RWPE2 (cell line): ENCODE measurements at regions not wholly inside any gene's neighbourhood (a gene's known extent, or its start where the extent isn't known, plus 50 kb on each side); places are given as distances from the start of the nearest gene placed in this dataset.

Experiments
- ATAC-seq: fragments of 200-7000 bp; cut with Tn5 transposase; 3 replicates; pipeline ENCODE4 v1.9.1; 2021; ENCODE audit warnings: low read depth
- DNase-seq: peaks from one replicate; pipeline ENCODE4 v3.0.0-alpha.2; 2020; ENCODE audit warnings: low spot score
- H3K27ac ChIP-seq: fragments of 450-650 bp; 2 replicates; pipeline ENCODE4 v1.5.1; 2017; ENCODE audit warnings: mild to moderate bottlenecking; ENCODE audit not compliant: poor library complexity, severe bottlenecking
- H3K27me3 ChIP-seq: fragments of 250-450 bp; sonication (Bioruptor Pico); 2 replicates; pipeline ENCODE4 v1.5.1; 2021; ENCODE audit warnings: mild to moderate bottlenecking, moderate library complexity; ENCODE audit not compliant: insufficient read depth, poor library complexity, severe bottlenecking
- H3K36me3 ChIP-seq: fragments of 250-450 bp; sonication (Bioruptor Pico); 2 replicates; pipeline ENCODE4 v1.5.1; 2020; ENCODE audit warnings: low read depth, mild to moderate bottlenecking, moderate library complexity
- H3K4me1 ChIP-seq: fragments of 250-450 bp; sonication (Bioruptor Pico); 2 replicates; pipeline ENCODE4 v1.5.1; 2021; ENCODE audit warnings: mild to moderate bottlenecking, moderate library complexity; ENCODE audit not compliant: insufficient read depth, poor library complexity, severe bottlenecking
- H3K4me3 ChIP-seq: fragments of 250-450 bp; sonication (Bioruptor Pico); 2 replicates; pipeline ENCODE4 v1.5.1; 2021; ENCODE audit warnings: mild to moderate bottlenecking, moderate library complexity; ENCODE audit not compliant: severe bottlenecking
- H3K9me3 ChIP-seq: fragments of 250-450 bp; sonication (Bioruptor Pico); 2 replicates; pipeline ENCODE4 v1.5.1; 2021; ENCODE audit warnings: mild to moderate bottlenecking, moderate library complexity; ENCODE audit not compliant: severe bottlenecking
- TF ChIP-seq, protein P1 (sequence below): fragments of 450-650 bp; IDR thresholded peaks from one replicate; pipeline ENCODE4 v1.5.1; 2017; ENCODE audit warnings: mild to moderate bottlenecking, moderate library complexity; ENCODE audit not compliant: poor library complexity, severe bottlenecking

DNA sequence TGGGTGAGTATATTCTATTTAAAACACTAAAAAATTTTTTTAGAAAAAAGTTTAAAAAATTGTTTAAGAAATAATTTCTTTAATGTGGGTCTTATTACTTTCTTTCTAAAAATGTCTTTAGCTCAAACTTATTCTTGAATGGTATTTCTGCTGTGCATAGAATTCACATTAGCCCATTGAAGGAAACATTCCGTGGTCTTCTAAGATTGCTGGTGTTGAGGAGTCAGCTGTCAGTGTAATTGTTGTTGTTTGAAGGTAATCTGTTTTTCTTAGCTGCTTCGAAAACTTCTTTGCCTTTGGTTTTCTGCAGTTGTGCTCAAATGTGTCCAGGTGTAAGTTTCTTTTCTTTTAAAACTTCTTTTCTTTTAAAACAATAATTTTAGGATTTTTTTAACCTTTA is 85.4 kb upstream of the KLF12 start:
- H3K36me3 ChIP-seq: no peaks in the 10 kb centered on the region
- TF ChIP-seq, protein P1, sequence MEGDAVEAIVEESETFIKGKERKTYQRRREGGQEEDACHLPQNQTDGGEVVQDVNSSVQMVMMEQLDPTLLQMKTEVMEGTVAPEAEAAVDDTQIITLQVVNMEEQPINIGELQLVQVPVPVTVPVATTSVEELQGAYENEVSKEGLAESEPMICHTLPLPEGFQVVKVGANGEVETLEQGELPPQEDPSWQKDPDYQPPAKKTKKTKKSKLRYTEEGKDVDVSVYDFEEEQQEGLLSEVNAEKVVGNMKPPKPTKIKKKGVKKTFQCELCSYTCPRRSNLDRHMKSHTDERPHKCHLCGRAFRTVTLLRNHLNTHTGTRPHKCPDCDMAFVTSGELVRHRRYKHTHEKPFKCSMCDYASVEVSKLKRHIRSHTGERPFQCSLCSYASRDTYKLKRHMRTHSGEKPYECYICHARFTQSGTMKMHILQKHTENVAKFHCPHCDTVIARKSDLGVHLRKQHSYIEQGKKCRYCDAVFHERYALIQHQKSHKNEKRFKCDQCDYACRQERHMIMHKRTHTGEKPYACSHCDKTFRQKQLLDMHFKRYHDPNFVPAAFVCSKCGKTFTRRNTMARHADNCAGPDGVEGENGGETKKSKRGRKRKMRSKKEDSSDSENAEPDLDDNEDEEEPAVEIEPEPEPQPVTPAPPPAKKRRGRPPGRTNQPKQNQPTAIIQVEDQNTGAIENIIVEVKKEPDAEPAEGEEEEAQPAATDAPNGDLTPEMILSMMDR: no peak
- H3K4me3 ChIP-seq: no peak overlapping the region
- no peaks in the 10 kb centered on the region for H3K27me3 ChIP-seq
- H3K4me1 ChIP-seq: no peaks in the 10 kb centered on the region
- H3K9me3 ChIP-seq: no peaks in the 10 kb centered on the region
- no peak for ATAC-seq
- DNase-seq: no peak
- no peak overlapping the region for H3K27ac ChIP-seq

DNA sequence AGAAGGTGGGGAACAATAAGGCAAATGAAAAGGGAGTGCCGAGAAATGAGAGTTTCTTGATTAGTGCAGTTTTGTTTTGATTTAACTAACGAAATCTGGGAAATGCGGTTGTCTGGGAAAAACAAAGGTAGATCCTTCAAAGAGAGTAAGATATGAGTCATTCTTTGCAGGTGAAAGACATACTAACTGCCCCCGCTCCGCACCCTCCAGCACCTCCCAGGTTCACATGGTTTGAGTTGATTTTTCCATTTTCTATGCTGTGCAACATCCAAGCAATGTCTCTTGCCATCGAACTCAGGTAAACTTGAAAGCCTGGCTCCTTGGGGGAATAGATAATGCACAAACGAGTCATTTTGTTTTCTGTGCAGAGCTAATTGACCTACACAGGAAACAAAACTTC is 84.1 kb upstream of the KLF12 start:
- Histone ChIP-seq H3K27me3 (no peaks in the 10 kb centered on the region), H3K9me3 (no peaks in the 10 kb centered on the region), H3K36me3 (no peaks in the 10 kb centered on the region), H3K4me1 (no peaks in the 10 kb centered on the region), H3K27ac (no peak overlapping the region), H3K4me3 (no peak overlapping the region)
- DNase-seq: no peak
- TF ChIP-seq, protein P1: no peak
- no peak for ATAC-seq

DNA sequence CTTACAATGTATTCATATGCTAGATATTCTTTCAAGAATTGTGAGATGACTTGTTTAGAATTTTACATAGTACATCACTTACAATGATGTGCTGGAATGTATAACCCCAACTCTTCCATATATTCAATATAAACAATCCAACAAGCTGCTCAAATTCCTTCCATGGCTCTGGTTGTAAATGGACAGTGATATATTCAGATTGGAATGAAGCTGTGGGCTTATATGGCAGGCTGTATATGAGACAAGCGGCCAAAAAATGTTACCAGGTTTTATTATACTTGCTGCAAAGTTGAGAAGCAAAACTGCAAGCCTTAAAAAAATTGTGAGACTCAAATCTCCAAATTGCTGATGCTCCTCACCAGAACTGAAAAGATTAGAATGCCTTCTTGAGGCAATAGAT is 83.6 kb upstream of the KLF12 start:
- Histone ChIP-seq H3K4me3 (no peak overlapping the region), H3K27me3 (no peaks in the 10 kb centered on the region), H3K9me3 (no peaks in the 10 kb centered on the region), H3K27ac (no peak overlapping the region), H3K4me1 (no peaks in the 10 kb centered on the region), H3K36me3 (no peaks in the 10 kb centered on the region)
- ATAC-seq (no peak), DNase-seq (no peak)
- TF ChIP-seq, protein P1: no peak

DNA sequence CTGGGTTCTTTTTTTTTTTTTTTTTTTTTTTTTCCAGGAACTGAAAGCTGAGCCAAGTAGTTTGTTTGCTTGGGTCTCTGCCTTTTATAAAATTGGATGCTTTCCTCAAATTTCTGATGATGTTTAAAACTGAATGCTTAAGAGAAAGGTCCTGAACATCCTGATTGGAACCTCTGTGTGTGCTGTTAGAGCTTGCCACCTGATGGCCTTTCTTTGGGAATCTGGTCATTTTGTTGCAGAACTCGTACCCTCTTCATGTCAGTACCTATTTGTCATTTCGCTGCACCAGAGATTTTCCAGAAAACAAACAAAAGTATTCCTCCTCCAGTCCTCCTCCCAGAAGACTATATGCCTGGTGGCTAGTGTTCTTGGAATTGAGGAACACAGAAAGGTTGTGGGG is 81.2 kb upstream of the KLF12 start:
- Histone ChIP-seq H3K36me3 (no peaks in the 10 kb centered on the region), H3K9me3 (no peaks in the 10 kb centered on the region), H3K27me3 (no peaks in the 10 kb centered on the region), H3K27ac (no peak overlapping the region), H3K4me3 (no peak overlapping the region), H3K4me1 (no peaks in the 10 kb centered on the region)
- TF ChIP-seq, protein P1: no peak
- ATAC-seq (no peak), DNase-seq (no peak)

DNA sequence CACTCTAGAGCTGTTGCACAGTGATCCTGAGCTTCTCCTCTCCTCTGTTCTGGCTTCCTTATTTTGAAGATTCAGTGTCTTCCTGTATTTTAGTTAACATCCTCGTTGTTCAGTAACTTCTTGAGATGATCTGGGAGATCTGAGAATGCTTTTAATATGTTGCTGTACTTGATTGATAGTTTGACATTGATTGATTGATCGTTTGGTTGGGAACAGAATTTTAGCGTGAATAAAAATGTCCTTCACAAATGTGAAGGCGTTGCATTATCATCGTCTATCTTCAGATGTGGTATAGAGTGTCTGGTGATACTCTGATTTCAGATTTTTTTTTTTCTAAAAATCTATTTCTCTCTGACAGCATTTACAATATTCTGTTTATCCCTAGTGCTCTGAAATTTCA is 80.1 kb upstream of the KLF12 start:
- ATAC-seq (no peak), DNase-seq (no peak)
- Histone ChIP-seq H3K4me3 (no peak overlapping the region), H3K27me3 (no peaks in the 10 kb centered on the region), H3K36me3 (no peaks in the 10 kb centered on the region), H3K9me3 (no peaks in the 10 kb centered on the region), H3K27ac (no peak overlapping the region), H3K4me1 (no peaks in the 10 kb centered on the region)
- TF ChIP-seq, protein P1: no peak
